H1 (cell line): ENCODE measurements at regions not wholly inside any gene's neighbourhood (a gene's known extent, or its start where the extent isn't known, plus 50 kb on each side); places are given as distances from the start of the nearest gene placed in this dataset.

Experiments
- CTCF ChIA-PET: fragments of 300-600 bp; sonication (Branson Sonifier 250); formaldehyde crosslinking; loops from one replicate; lab custom pipeline; 2021; ENCODE audit not compliant: partially characterized antibody; lab: Charles Lee
- POLR2A ChIA-PET: fragments of 300-600 bp; sonication (Branson Sonifier 250); formaldehyde crosslinking; loops from one replicate; lab custom pipeline; 2021; ENCODE audit warnings: inconsistent platforms; ENCODE audit not compliant: partially characterized antibody; lab: Charles Lee
- DNase-seq, 2 experiments: peaks; one replicate each; pipeline versions ENCODE4 v3.0.0 to v3.0.0-alpha.2; 2010 to 2022; ENCODE audit warnings: low spot score in 2 of 2, low read depth in 1 of 2, mixed read lengths in 1 of 2
- FAIRE-seq: peaks from 2 replicates; lab custom pipeline; 2011; peaks lifted over from hg19 to GRCh38; lab: Jason Lieb, UNC
- H2AFZ ChIP-seq: 2 replicates; pipeline ENCODE4 v1.8.1; 2012; ENCODE audit warnings: low read length, inconsistent platforms
- H2AK5ac ChIP-seq: 2 replicates; pipeline ENCODE4 v1.6.1; 2013; ENCODE audit warnings: low read depth, low read length
- H2BK120ac ChIP-seq: replicated peaks from 2 replicates; pipeline ENCODE3; 2013; ENCODE audit warnings: low read depth, low read length, inconsistent platforms
- H2BK12ac ChIP-seq: 2 replicates; pipeline ENCODE4 v1.6.1; 2013; ENCODE audit warnings: low read depth, low read length
- H2BK15ac ChIP-seq: 2 replicates; pipeline ENCODE4 v1.6.1; 2013; ENCODE audit warnings: low read length
- H2BK20ac ChIP-seq: 2 replicates; pipeline ENCODE4 v1.6.1; 2013; ENCODE audit warnings: low read length
- H2BK5ac ChIP-seq: 2 replicates; pipeline ENCODE4 v1.6.1; 2013; ENCODE audit warnings: low read depth, low read length
- H3K14ac ChIP-seq: 2 replicates; pipeline ENCODE4 v1.6.1; 2013; ENCODE audit warnings: inconsistent platforms; ENCODE audit not compliant: insufficient read length
- H3K18ac ChIP-seq: 2 replicates; pipeline ENCODE4 v1.6.1; 2013; ENCODE audit warnings: low read length; ENCODE audit errors: extremely low read depth
- H3K23ac ChIP-seq: 2 replicates; pipeline ENCODE4 v1.6.1; 2013; ENCODE audit warnings: inconsistent platforms; ENCODE audit not compliant: insufficient read length
- H3K23me2 ChIP-seq: 2 replicates; pipeline ENCODE4 v1.6.1; 2013; ENCODE audit warnings: low read depth, low read length
- H3K27ac ChIP-seq: 2 replicates; pipeline ENCODE4 v1.6.1; 2011; ENCODE audit warnings: low read depth, low read length, inconsistent platforms
- H3K27me3 ChIP-seq, 4 experiments: replicated peaks in 1 of 4; 1 replicate in 1 of 4; 2 replicates in 3 of 4; pipeline versions ENCODE4 v1.6.1 to v1.8.1; 2011 to 2013; ENCODE audit warnings: low read length in 3 of 4, mild to moderate bottlenecking in 3 of 4, inconsistent platforms in 2 of 4, mixed read lengths in 2 of 4, moderate library complexity in 1 of 4; ENCODE audit not compliant: control insufficient read depth in 3 of 4, insufficient read depth in 3 of 4; ENCODE audit errors: extremely low read depth in 1 of 4
- H3K36me3 ChIP-seq, 4 experiments: 2 replicates each; pipeline versions ENCODE4 v1.6.1 to v1.8.1; 2011 to 2013; ENCODE audit warnings: mild to moderate bottlenecking in 4 of 4, low read length in 3 of 4, moderate library complexity in 2 of 4, control low read depth in 1 of 4, inconsistent platforms in 1 of 4; ENCODE audit not compliant: insufficient read depth in 4 of 4, control insufficient read depth in 2 of 4
- H3K4ac ChIP-seq: replicated peaks from 2 replicates; pipeline ENCODE3; 2013; ENCODE audit warnings: low read length, low read depth, mixed read lengths, inconsistent platforms; ENCODE audit not compliant: insufficient read length
- H3K4me1 ChIP-seq, 4 experiments: replicated peaks in 1 of 4; 1 replicate in 1 of 4; 2 replicates in 3 of 4; pipeline versions ENCODE4 v1.6.1 to v1.8.1; 2011 to 2013; ENCODE audit warnings: low read length in 3 of 4, inconsistent platforms in 2 of 4, mixed read lengths in 1 of 4; ENCODE audit not compliant: insufficient read depth in 4 of 4, control insufficient read depth in 3 of 4
- H3K4me2 ChIP-seq, 2 experiments: 2 replicates each; pipeline versions ENCODE4 v1.6.1 to v1.8.1; 2011 to 2013; ENCODE audit warnings: low read depth in 2 of 2, low read length in 2 of 2, control low read depth in 1 of 2, inconsistent platforms in 1 of 2, mild to moderate bottlenecking in 1 of 2; ENCODE audit not compliant: insufficient read depth in 1 of 2
- H3K4me3 ChIP-seq, 4 experiments: fragments of 200-600, 300-600 bp in 1 of 4; sonication (generic), shearing (Covaris generic), sonication (Bioruptor Twin) in 1 of 4; 2 replicates each; pipeline versions ENCODE4 v1.5.1 to v1.8.1; 2011 to 2016; ENCODE audit warnings: low read length in 4 of 4, low read depth in 3 of 4, control low read depth in 2 of 4, inconsistent platforms in 2 of 4, mild to moderate bottlenecking in 2 of 4, mixed read lengths in 1 of 4, moderate library complexity in 1 of 4; ENCODE audit not compliant: insufficient read depth in 2 of 4; ENCODE audit errors: extremely low read depth in 1 of 4
- H3K56ac ChIP-seq: replicated peaks from 2 replicates; pipeline ENCODE3; 2013; ENCODE audit warnings: low read depth, mild to moderate bottlenecking, mixed read lengths, low read length, inconsistent platforms; ENCODE audit not compliant: insufficient read length
- H3K79me1 ChIP-seq: 2 replicates; pipeline ENCODE4 v1.6.1; 2013; ENCODE audit warnings: low read depth, low read length, control low read depth
- H3K79me2 ChIP-seq, 2 experiments: 2 replicates each; pipeline versions ENCODE4 v1.6.1 to v1.8.1; 2012 to 2013; ENCODE audit warnings: low read length in 2 of 2, mild to moderate bottlenecking in 2 of 2, inconsistent platforms in 1 of 2; ENCODE audit not compliant: insufficient read depth in 2 of 2, control insufficient read depth in 1 of 2
- H3K9ac ChIP-seq, 4 experiments: replicated peaks in 1 of 4; 1 replicate in 1 of 4; 2 replicates in 3 of 4; pipeline versions ENCODE4 v1.6.1 to v1.8.1; 2011 to 2013; ENCODE audit warnings: low read depth in 3 of 4, low read length in 3 of 4, control low read depth in 2 of 4, mild to moderate bottlenecking in 2 of 4, moderate library complexity in 2 of 4, inconsistent platforms in 1 of 4; ENCODE audit errors: extremely low read depth in 1 of 4
- H3K9me3 ChIP-seq, 2 experiments: 2 replicates each; pipeline versions ENCODE4 v1.6.1 to v1.8.1; 2012 to 2013; ENCODE audit warnings: mild to moderate bottlenecking in 2 of 2, moderate library complexity in 2 of 2, control low read depth in 1 of 2, inconsistent platforms in 1 of 2, low read depth in 1 of 2, low read length in 1 of 2, mixed read lengths in 1 of 2; ENCODE audit not compliant: insufficient read depth in 2 of 2
- H4K20me1 ChIP-seq, 2 experiments: replicated peaks in 1 of 2; 2 replicates each; pipeline versions ENCODE3 to v1.8.1; 2011 to 2013; ENCODE audit warnings: inconsistent platforms in 2 of 2, low read length in 2 of 2, mild to moderate bottlenecking in 1 of 2; ENCODE audit not compliant: insufficient read depth in 2 of 2, control insufficient read depth in 1 of 2
- H4K5ac ChIP-seq: 2 replicates; pipeline ENCODE4 v1.6.1; 2013; ENCODE audit warnings: low read length, low read depth, mixed read lengths, inconsistent platforms; ENCODE audit not compliant: insufficient read length
- H4K8ac ChIP-seq: 2 replicates; pipeline ENCODE4 v1.8.0; 2013; ENCODE audit warnings: mild to moderate bottlenecking, moderate library complexity, low read length, inconsistent platforms; ENCODE audit not compliant: insufficient read depth; ENCODE audit errors: extremely low read depth
- H4K91ac ChIP-seq: replicated peaks from 2 replicates; pipeline ENCODE3; 2013; ENCODE audit warnings: low read length, mixed read lengths, inconsistent platforms; ENCODE audit not compliant: insufficient read length
- ASH2L ChIP-seq: fragments of 200-600, 300-600 bp; sonication (generic); IDR thresholded peaks from one replicate; pipeline ENCODE4 v1.7.1; 2017; ENCODE audit warnings: low read length
- CHD1 ChIP-seq: IDR thresholded peaks from 2 replicates; pipeline ENCODE4 v1.6.1; 2012; ENCODE audit warnings: low read depth, low read length, improper control_type of control experiment
- CTBP2 ChIP-seq: IDR thresholded peaks from 2 replicates; pipeline ENCODE4 v1.7.0; 2011; ENCODE audit warnings: borderline replicate concordance, mild to moderate bottlenecking, moderate library complexity, mixed read lengths, low read length; ENCODE audit not compliant: insufficient read depth, insufficient read length
- EZH2 ChIP-seq: fragments of 200-600 bp; sonication (generic); IDR thresholded peaks from 2 replicates; pipeline ENCODE4 v1.7.1; 2012; ENCODE audit warnings: low read depth, mild to moderate bottlenecking, moderate library complexity, low read length, inconsistent platforms; ENCODE audit not compliant: severe bottlenecking
- HDAC6 ChIP-seq: IDR thresholded peaks from one replicate; pipeline ENCODE4 v1.7.1; 2012; ENCODE audit warnings: low read depth, mild to moderate bottlenecking, inconsistent platforms, low read length, moderate library complexity
- JUND ChIP-seq: IDR thresholded peaks from 2 replicates; pipeline ENCODE4 v1.6.1; 2011; ENCODE audit warnings: mild to moderate bottlenecking, improper control_type of control experiment, low read length
- NANOG ChIP-seq: IDR thresholded peaks from 2 replicates; pipeline ENCODE4 v1.6.1; 2011; ENCODE audit warnings: low read length, low read depth, mild to moderate bottlenecking, inconsistent platforms; ENCODE audit not compliant: insufficient read depth, poor library complexity, severe bottlenecking
- POLR2A ChIP-seq, 2 experiments: IDR thresholded peaks; 1 replicate in 1 of 2; 2 replicates in 1 of 2; pipeline ENCODE4 v1.6.1; 2011; ENCODE audit warnings: low read depth in 2 of 2, low read length in 2 of 2, mild to moderate bottlenecking in 2 of 2; ENCODE audit errors: control extremely low read depth in 1 of 2
- POLR2AphosphoS5 ChIP-seq: IDR thresholded peaks from 2 replicates; pipeline ENCODE4 v1.6.1; 2011; ENCODE audit warnings: low read depth, low read length
- RAD21 ChIP-seq, 2 experiments: IDR thresholded peaks in 1 of 2; conservative IDR thresholded peaks in 1 of 2; 2 replicates each; pipeline ENCODE4 v1.6.1; 2011; ENCODE audit warnings: low read depth in 2 of 2, low read length in 2 of 2, improper control_type of control experiment in 1 of 2, inconsistent platforms in 1 of 2, mild to moderate bottlenecking in 1 of 2, moderate library complexity in 1 of 2
- RFX5 ChIP-seq: IDR thresholded peaks from 2 replicates; pipeline ENCODE4 v1.6.1; 2011; ENCODE audit warnings: low read depth, low read length, improper control_type of control experiment, borderline replicate concordance
- SP2 ChIP-seq: IDR thresholded peaks from 2 replicates; pipeline ENCODE4 v1.6.1; 2012; ENCODE audit warnings: mild to moderate bottlenecking, low read length, inconsistent platforms
- SP4 ChIP-seq: IDR thresholded peaks from 2 replicates; pipeline ENCODE4 v1.6.1; 2012; ENCODE audit warnings: low read length, inconsistent platforms
- TEAD4 ChIP-seq: IDR thresholded peaks from 2 replicates; pipeline ENCODE4 v1.6.1; 2012; ENCODE audit warnings: low read depth, low read length, inconsistent platforms, mixed read lengths
- WGBS, 2 experiments: shearing (Covaris generic) in 1 of 2; methylation state at CpG; one replicate each; pipeline versions ENCODE4 v1.1.6 to v1.1.7; 2013 to 2015; ENCODE audit warnings: low lambda C conversion rate in 2 of 2, mixed read lengths in 2 of 2, inconsistent platforms in 1 of 2, low coverage in 1 of 2, missing lambda C conversion rate in 1 of 2; ENCODE audit not compliant: insufficient replicate concordance in 2 of 2, insufficient coverage in 1 of 2, insufficient read length in 1 of 2; ENCODE audit errors: extremely low coverage in 1 of 2, missing lambda C conversion rate in 1 of 2; 5-methylcytosine and 5-hydroxymethylcytosine counted together
- TF ChIP-seq, protein P1 (sequence below): IDR thresholded peaks from 2 replicates; pipeline ENCODE4 v1.6.1; 2011; ENCODE audit warnings: low read depth, mild to moderate bottlenecking, low read length; ENCODE audit not compliant: insufficient read depth

DNA sequence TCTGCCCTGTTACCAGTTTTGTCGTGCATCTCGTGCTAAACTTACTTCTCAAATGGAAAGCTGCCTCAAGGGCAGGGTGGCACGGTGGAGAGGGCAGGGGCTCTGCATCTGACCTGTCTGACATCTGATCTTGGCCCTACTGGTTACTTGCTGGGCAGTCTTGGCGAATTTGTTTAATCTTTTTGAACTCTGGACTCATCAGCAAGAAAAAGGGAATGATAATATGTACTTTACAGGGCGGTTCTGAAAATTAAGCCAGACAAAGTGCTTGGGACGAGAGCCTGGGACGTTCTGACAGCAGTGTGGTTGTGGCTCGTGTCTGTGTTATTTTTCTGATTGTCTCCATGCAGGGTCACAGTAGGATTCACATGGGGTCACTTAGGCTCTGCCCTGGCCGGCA, 659.3 kb downstream of the VRK1 start:
- no peak overlapping the region for H2BK120ac ChIP-seq
- no peak overlapping the region for H2BK20ac ChIP-seq
- H3K79me2 ChIP-seq, result no peaks in the 10 kb centered on the region
- H3K4ac ChIP-seq, result no peak overlapping the region
- H3K23me2 ChIP-seq, result peaks cover 7% of the 10 kb centered on the region
- H4K20me1 ChIP-seq, result no peaks in the 10 kb centered on the region
- 90% methylated on average over 9 of the region's 9 CpGs; no CpG with 5 or more reads in 1 of the 2 experiments for WGBS, 2 experiments
- no peak overlapping the region for H3K14ac ChIP-seq
- no peak overlapping the region for H2BK15ac ChIP-seq
- H3K27me3 ChIP-seq, result peaks cover 0 to 11% (median 8%) of the 10 kb centered on the region in 4 experiments; a peak in 5 of 7 replicates
- no peaks in the 10 kb centered on the region for H3K9me3 ChIP-seq
- DNase-seq, result no peak
- no peak overlapping the region for H3K9ac ChIP-seq
- H4K5ac ChIP-seq, result no peak overlapping the region
- H2AFZ ChIP-seq, result no peak overlapping the region
- no peak overlapping the region for H3K4me2 ChIP-seq
- no peak overlapping the region for H3K4me3 ChIP-seq
- ChIA-PET CTCF (no interaction called here), POLR2A (no interaction called here)
- H3K56ac ChIP-seq, result no peak overlapping the region
- H3K27ac ChIP-seq, result no peak overlapping the region
- no peak overlapping the region for H3K18ac ChIP-seq
- no peaks in the 10 kb centered on the region for H3K36me3 ChIP-seq
- peak overlapping the region; percentile 55; the same call in 1 of the 2 replicates for H2BK12ac ChIP-seq
- no peak for FAIRE-seq
- H3K23ac ChIP-seq, result no peak overlapping the region
- no peak overlapping the region for H4K91ac ChIP-seq
- no peak overlapping the region for H2AK5ac ChIP-seq
- H2BK5ac ChIP-seq, result no peak overlapping the region
- no peak overlapping the region for H4K8ac ChIP-seq
- H3K79me1 ChIP-seq, result no peaks in the 10 kb centered on the region
- peaks cover 0 to 9% (median 3%) of the 10 kb centered on the region in 4 experiments; a peak in 2 of 7 replicates for H3K4me1 ChIP-seq
- TF ChIP-seq CTBP2 (no peak), HDAC6 (no peak), CHD1 (no peak), EZH2 (no peak), JUND (no peak), SP4 (no peak), RFX5 (no peak), NANOG (no peak), SP2 (no peak), ASH2L (no peak), POLR2AphosphoS5 (no peak), TEAD4 (no peak), POLR2A (IDR thresholded peaks at IDR 0.05; ENCODE audit: control extremely low read depth in 1 of 2, low read depth in 2 of 2, low read length in 2 of 2) (no peak), RAD21 (IDR thresholded peaks at IDR 0.05 in 1 of 2, conservative IDR thresholded peaks at IDR 0.05 in 1 of 2; ENCODE audit: low read depth in 2 of 2, low read length in 2 of 2) (no peak)
- TF ChIP-seq, protein P1, sequence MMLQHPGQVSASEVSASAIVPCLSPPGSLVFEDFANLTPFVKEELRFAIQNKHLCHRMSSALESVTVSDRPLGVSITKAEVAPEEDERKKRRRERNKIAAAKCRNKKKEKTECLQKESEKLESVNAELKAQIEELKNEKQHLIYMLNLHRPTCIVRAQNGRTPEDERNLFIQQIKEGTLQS, result no peak
